Endothelial cell of umbilical vein (primary cell): ENCODE measurements at regions not wholly inside any gene's neighbourhood (a gene's known extent, or its start where the extent isn't known, plus 50 kb on each side); places are given as distances from the start of the nearest gene placed in this dataset.

Experiments
- BruUV-seq: library from RNA; stranded (reverse); fragments of 400-500 nt; replicated peaks from 2 replicates; lab custom pipeline; 2021; lab: Mats Ljungman, UMichigan
- CTCF ChIA-PET: fragments of 300-600, 350-600 bp; sonication (Branson Sonifier 250); formaldehyde crosslinking; loops from one replicate; lab custom pipeline; 2021; ENCODE audit warnings: antibody characterized with exemption, inconsistent platforms; lab: Charles Lee
- POLR2A ChIA-PET: fragments of 300-600, 350-600 bp; sonication (Branson Sonifier 250); formaldehyde crosslinking; loops from one replicate; lab custom pipeline; 2021; ENCODE audit warnings: antibody characterized with exemption, inconsistent platforms; lab: Charles Lee
- DNase-seq: peaks from one replicate; pipeline ENCODE4 v3.0.0-alpha.2; 2011; ENCODE audit warnings: low read depth, low spot score
- FAIRE-seq: peaks from 2 replicates; lab custom pipeline; 2011; peaks lifted over from hg19 to GRCh38; lab: Jason Lieb, UNC
- H2AFZ ChIP-seq: 2 replicates; pipeline ENCODE4 v1.6.0; 2012; ENCODE audit warnings: low read depth, low read length, control low read depth, inconsistent platforms
- H3K27ac ChIP-seq: 2 replicates; pipeline ENCODE4 v1.5.1; 2011; ENCODE audit warnings: low read depth, mild to moderate bottlenecking, control low read depth, low read length, moderate library complexity; ENCODE audit not compliant: insufficient read depth
- H3K27me3 ChIP-seq, 2 experiments: 2 replicates each; pipeline versions ENCODE4 v1.6.0 to v1.6.1; 2011; ENCODE audit warnings: low read length in 2 of 2, mixed read lengths in 1 of 2; ENCODE audit not compliant: control insufficient read depth in 2 of 2, insufficient read depth in 2 of 2
- H3K36me3 ChIP-seq, 2 experiments: 2 replicates in 1 of 2; 3 replicates in 1 of 2; pipeline ENCODE4 v1.5.1; 2011; ENCODE audit warnings: low read length in 2 of 2, mild to moderate bottlenecking in 1 of 2, moderate library complexity in 1 of 2; ENCODE audit not compliant: control insufficient read depth in 2 of 2, insufficient read depth in 2 of 2; ENCODE audit errors: extremely low read depth in 1 of 2
- H3K4me1 ChIP-seq: 3 replicates; pipeline ENCODE4 v1.5.1; 2011; ENCODE audit warnings: mild to moderate bottlenecking, low read length; ENCODE audit not compliant: control insufficient read depth, insufficient read depth; ENCODE audit errors: extremely low read depth
- H3K4me2 ChIP-seq: 2 replicates; pipeline ENCODE4 v1.6.1; 2011; ENCODE audit warnings: low read length, control low read depth, mixed read lengths; ENCODE audit not compliant: insufficient read depth
- H3K4me3 ChIP-seq, 3 experiments: fragments of 200-600 bp in 1 of 3; sonication (generic), shearing (Covaris generic) in 1 of 3; replicated peaks in 1 of 3; 2 replicates each; pipeline ENCODE4 v1.5.1; 2011 to 2016; ENCODE audit warnings: control low read depth in 3 of 3, low read length in 3 of 3, mild to moderate bottlenecking in 2 of 3, inconsistent platforms in 1 of 3, low read depth in 1 of 3, moderate library complexity in 1 of 3; ENCODE audit not compliant: insufficient read depth in 1 of 3
- H3K79me2 ChIP-seq: 2 replicates; pipeline ENCODE4 v1.6.0; 2012; ENCODE audit warnings: low read length, inconsistent platforms; ENCODE audit not compliant: control insufficient read depth, insufficient read depth
- H3K9ac ChIP-seq: replicated peaks from 2 replicates; pipeline ENCODE3; 2011; ENCODE audit warnings: low read length, control low read depth; ENCODE audit not compliant: insufficient read depth; ENCODE audit errors: extremely low read depth
- H3K9me1 ChIP-seq: replicated peaks from 3 replicates; pipeline ENCODE4 v1.6.0; 2011; ENCODE audit warnings: mild to moderate bottlenecking, low read length; ENCODE audit not compliant: control insufficient read depth, insufficient read depth; ENCODE audit errors: extremely low read depth
- H3K9me3 ChIP-seq: replicated peaks from 2 replicates; pipeline ENCODE4 v1.5.1; 2012; ENCODE audit warnings: low read length, inconsistent platforms; ENCODE audit not compliant: control insufficient read depth, insufficient read depth
- H4K20me1 ChIP-seq: replicated peaks from 2 replicates; pipeline ENCODE3; 2011; ENCODE audit warnings: mild to moderate bottlenecking, low read length; ENCODE audit not compliant: control insufficient read depth, insufficient read depth; ENCODE audit errors: extremely low read depth
- EZH2 ChIP-seq: IDR thresholded peaks from 2 replicates; pipeline ENCODE4 v1.6.1; 2012; ENCODE audit warnings: borderline replicate concordance, low read depth, mild to moderate bottlenecking, moderate library complexity, low read length, inconsistent platforms; ENCODE audit not compliant: severe bottlenecking
- FOS ChIP-seq: IDR thresholded peaks from 2 replicates; pipeline ENCODE4 v1.6.1; 2011; ENCODE audit warnings: mild to moderate bottlenecking, low read length, moderate library complexity, borderline replicate concordance; ENCODE audit not compliant: insufficient read depth
- GATA2 ChIP-seq: IDR thresholded peaks from 2 replicates; pipeline ENCODE4 v1.7.0; 2011; ENCODE audit warnings: low read depth, mild to moderate bottlenecking, moderate library complexity, mixed read lengths, low read length; ENCODE audit not compliant: insufficient read length, insufficient read depth
- JUN ChIP-seq: IDR thresholded peaks from 2 replicates; pipeline ENCODE4 v1.6.1; 2011; ENCODE audit warnings: borderline replicate concordance, low read depth; ENCODE audit not compliant: insufficient read length, insufficient read depth
- MYC ChIP-seq: IDR thresholded peaks from one replicate; pipeline ENCODE4 v1.6.1; 2011; ENCODE audit warnings: mild to moderate bottlenecking, low read depth, low read length
- POLR2A ChIP-seq: IDR thresholded peaks from 2 replicates; pipeline ENCODE4 v1.6.1; 2012; ENCODE audit warnings: low read depth, mild to moderate bottlenecking, control low read depth, low read length
- POLR2AphosphoS5 ChIP-seq: IDR thresholded peaks from 2 replicates; pipeline ENCODE4 v1.6.1; 2012; ENCODE audit warnings: low read depth, mild to moderate bottlenecking, control low read depth, low read length, moderate library complexity; ENCODE audit not compliant: insufficient read depth
- dilution Hi-C: fragments of 300-500 bp; cut with MboI; formaldehyde crosslinking; loops from one replicate; pipeline ENCODE4 v1.15.0; 2019; ENCODE audit warnings: low sequenced_read_pairs; ENCODE audit not compliant: extremely low pct_ligation_motif_present
- intact Hi-C: fragments of 100-400 bp; cut with micrococcal nuclease; formaldehyde crosslinking; loops from one replicate; pipeline ENCODE4 v1.10.0; 2022
- TF ChIP-seq, protein P1 (sequence below): IDR thresholded peaks from 2 replicates; pipeline ENCODE4 v1.6.1; 2011; ENCODE audit not compliant: insufficient read depth, insufficient read length
- TF ChIP-seq, protein P2 (sequence below), 2 donors: IDR thresholded peaks; 1 replicate in 1 of 2; 2 replicates in 1 of 2; pipeline ENCODE4 v1.5.1; 2011; ENCODE audit warnings: low read length in 2 of 2, mild to moderate bottlenecking in 2 of 2, moderate library complexity in 2 of 2, control low read depth in 1 of 2, inconsistent platforms in 1 of 2, low read depth in 1 of 2; ENCODE audit not compliant: insufficient read depth in 1 of 2; ENCODE audit errors: extremely low read depth in 1 of 2

DNA sequence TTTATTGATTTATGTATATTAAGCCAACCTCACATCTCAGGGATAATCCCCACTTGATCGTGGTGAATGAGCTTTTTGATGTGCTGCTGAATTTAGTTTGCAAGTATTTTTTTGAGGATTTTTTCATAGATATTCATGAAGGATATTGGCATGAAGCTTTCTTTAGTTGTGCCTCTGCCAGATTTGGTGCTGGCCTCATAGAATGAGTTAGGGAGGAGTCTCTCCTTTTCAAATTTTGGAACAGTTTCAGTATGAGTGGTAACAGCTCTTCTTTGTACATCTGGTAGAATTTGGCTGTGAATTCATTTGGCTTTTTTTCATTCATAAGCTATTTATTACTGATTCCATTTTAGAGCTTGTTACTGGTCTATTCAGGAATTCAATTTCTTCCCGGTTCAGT lies 197.2 kb upstream of the NDST4 start:
- DNase-seq (no peak), FAIRE-seq (no peak)
- Histone ChIP-seq H3K4me1 (no peaks in the 10 kb centered on the region), H3K9ac (no peak overlapping the region), H3K36me3 (no peaks in the 10 kb centered on the region), H3K4me2 (no peak overlapping the region), H3K9me1 (no peaks in the 10 kb centered on the region), H3K4me3 (no peak overlapping the region), H3K79me2 (no peaks in the 10 kb centered on the region), H3K9me3 (peaks cover 3% of the 10 kb centered on the region), H3K27ac (no peak overlapping the region), H4K20me1 (no peaks in the 10 kb centered on the region), H2AFZ (no peak overlapping the region), H3K27me3 (no peaks in the 10 kb centered on the region)
- ChIA-PET POLR2A (no interaction called here), CTCF (no interaction called here)
- no peak for TF ChIP-seq MYC
- no peak for TF ChIP-seq POLR2AphosphoS5
- dilution Hi-C loops = no loop called here
- intact Hi-C loops = no loop called here
- no TSS peak for BruUV-seq

DNA sequence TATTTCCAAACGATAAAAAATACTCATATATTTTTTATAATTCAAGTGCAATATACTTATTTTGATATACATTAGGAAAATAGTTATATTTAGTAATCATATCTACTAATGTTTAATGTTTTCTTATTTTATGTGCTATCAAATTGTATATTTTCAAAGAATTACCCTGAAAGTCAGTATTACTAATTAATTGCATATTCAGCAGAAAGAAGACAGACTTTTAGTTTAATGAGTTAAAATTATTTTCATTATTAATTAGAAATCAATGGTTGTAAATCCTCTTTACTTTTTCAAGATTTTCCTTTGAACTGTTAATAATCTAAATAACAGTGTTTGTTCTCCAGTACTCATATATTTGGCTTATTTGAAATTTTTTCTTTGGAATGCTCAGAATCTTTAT lies 181.3 kb upstream of the NDST4 start:
- dilution Hi-C loops = no loop called here
- BruUV-seq = no TSS peak
- no peak overlapping the region for H3K4me3 ChIP-seq
- no peaks in the 10 kb centered on the region for H4K20me1 ChIP-seq
- peaks cover 2% of the 10 kb centered on the region for H3K9me3 ChIP-seq
- H3K36me3 ChIP-seq = no peaks in the 10 kb centered on the region
- intact Hi-C loops = no loop called here
- no peak overlapping the region for H2AFZ ChIP-seq
- ChIA-PET CTCF (no interaction called here), POLR2A (no interaction called here)
- no peaks in the 10 kb centered on the region for H3K9me1 ChIP-seq
- no peaks in the 10 kb centered on the region for H3K4me1 ChIP-seq
- H3K27me3 ChIP-seq = no peaks in the 10 kb centered on the region
- no peak overlapping the region for H3K27ac ChIP-seq
- no peak overlapping the region for H3K9ac ChIP-seq
- H3K79me2 ChIP-seq = no peaks in the 10 kb centered on the region
- no peak for FAIRE-seq
- no peak for TF ChIP-seq EZH2
- no peak for TF ChIP-seq POLR2AphosphoS5
- TF ChIP-seq, protein P1, sequence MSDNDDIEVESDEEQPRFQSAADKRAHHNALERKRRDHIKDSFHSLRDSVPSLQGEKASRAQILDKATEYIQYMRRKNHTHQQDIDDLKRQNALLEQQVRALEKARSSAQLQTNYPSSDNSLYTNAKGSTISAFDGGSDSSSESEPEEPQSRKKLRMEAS = no peak
- no peak for TF ChIP-seq POLR2A
- TF ChIP-seq MYC = no peak
- TF ChIP-seq FOS = no peak
- TF ChIP-seq GATA2 = no peak
- TF ChIP-seq, protein P2, sequence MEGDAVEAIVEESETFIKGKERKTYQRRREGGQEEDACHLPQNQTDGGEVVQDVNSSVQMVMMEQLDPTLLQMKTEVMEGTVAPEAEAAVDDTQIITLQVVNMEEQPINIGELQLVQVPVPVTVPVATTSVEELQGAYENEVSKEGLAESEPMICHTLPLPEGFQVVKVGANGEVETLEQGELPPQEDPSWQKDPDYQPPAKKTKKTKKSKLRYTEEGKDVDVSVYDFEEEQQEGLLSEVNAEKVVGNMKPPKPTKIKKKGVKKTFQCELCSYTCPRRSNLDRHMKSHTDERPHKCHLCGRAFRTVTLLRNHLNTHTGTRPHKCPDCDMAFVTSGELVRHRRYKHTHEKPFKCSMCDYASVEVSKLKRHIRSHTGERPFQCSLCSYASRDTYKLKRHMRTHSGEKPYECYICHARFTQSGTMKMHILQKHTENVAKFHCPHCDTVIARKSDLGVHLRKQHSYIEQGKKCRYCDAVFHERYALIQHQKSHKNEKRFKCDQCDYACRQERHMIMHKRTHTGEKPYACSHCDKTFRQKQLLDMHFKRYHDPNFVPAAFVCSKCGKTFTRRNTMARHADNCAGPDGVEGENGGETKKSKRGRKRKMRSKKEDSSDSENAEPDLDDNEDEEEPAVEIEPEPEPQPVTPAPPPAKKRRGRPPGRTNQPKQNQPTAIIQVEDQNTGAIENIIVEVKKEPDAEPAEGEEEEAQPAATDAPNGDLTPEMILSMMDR (IDR thresholded peaks at IDR 0.05; ENCODE audit: extremely low read depth in 1 of 2, insufficient read depth in 1 of 2, low read depth in 1 of 2, low read length in 2 of 2) = no peak
- no peak for TF ChIP-seq JUN
- no peak for DNase-seq
- H3K4me2 ChIP-seq = no peak overlapping the region
